Cerebellar cortex (tissue), 1 donor: ENCODE measurements at regions not wholly inside any gene's neighbourhood (a gene's known extent, or its start where the extent isn't known, plus 50 kb on each side); places are given as distances from the start of the nearest gene placed in this dataset.
"Not testable (repeated sequence)": the region's sequence is repeated elsewhere in the genome, so short reads cannot be mapped to it uniquely, and the experiment has no call there.

Experiments used
- DNase-seq: peaks from one replicate; pipeline ENCODE4 v3.0.0-alpha.2; 2015; ENCODE audit warnings: low spot score

DNA sequence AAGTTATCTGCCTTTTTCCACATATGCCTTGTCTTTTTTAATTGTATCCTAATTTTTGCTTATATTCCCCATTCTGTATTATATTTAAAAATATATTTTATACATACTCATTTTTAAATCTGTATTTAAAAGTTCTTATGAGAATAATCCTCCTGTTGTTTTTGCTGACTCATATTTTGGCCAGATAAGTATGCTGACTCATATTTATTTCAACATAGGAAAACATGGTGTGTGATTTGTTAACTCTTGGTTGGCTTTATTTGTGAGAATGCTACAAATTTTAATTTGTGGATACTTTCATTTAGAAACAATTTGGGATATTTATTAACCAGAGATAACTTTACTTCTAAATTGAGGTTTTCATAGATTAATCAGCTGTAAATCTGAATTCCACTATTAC, 587.7 kb downstream of the CPS1 start:
- DNase-seq, result no peak

DNA sequence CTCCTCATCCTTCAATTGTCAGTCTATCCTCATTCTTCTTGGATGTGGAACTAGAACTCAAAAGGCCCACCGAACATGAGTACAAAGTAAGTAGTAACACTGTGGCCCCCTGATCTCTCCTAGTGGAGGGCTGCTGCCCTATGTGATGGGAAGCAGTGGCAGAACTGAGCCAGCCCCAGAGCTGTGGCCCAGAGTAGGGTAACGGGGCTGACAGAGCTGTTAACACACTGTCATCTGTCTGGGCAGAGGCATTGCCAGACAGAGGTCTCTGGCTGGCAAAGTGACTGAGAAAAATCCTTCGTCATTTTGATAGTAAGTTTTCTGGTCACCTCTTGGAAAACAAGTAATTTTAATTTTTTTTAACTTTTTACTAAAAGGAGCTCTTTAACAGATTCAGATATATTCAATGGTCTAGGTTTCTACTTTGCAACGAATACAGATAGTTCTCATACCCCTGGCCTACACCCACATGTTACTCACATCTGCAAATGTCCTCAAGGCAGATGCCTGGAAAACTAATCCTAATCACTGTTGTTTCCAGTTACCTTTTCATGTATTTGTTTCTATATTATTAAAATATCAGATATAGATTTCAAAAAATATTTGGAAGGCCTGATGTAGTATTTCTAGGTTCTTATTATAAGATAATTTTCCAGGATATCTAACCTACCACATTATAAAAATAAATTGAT, 588.7 kb downstream of the CPS1 start:
- no peak for DNase-seq

DNA sequence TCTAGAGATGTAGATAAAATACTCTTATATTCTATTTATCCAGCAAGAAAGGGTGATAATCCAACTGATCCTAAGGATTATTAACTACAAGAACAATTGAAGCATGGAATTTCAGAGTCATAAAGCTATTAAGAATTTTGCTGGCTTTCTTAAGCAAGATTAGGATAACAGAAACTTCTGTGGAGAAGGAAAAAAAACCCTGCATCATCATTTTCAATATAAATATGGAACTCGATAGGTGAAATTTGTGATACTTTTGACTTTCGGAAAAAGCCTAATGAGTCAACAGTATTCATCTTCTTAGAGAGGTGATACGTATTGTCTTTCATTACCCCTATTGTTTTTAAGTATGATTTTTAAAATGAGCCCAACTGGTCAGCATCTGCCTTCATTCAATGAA, 593.3 kb downstream of the CPS1 start:
- no peak for DNase-seq

DNA sequence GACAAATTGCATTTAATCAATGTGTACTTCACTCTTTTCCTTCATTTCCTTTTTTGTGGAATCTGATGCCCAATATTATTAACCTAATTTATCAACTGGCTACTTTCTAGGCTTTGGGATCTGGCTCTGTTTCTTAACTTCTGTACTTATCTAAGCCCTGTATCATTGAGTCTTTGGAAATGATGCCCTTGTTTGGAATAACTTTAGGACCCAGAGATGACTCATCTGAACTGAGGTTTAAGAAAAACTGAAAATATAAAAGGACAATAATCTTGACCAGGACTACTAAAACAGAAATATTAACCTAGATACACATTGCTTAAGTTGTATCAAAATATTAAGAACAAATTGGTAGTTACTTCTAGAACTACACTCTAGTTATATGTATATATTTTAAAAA, 600.8 kb downstream of the CPS1 start:
- no peak for DNase-seq

DNA sequence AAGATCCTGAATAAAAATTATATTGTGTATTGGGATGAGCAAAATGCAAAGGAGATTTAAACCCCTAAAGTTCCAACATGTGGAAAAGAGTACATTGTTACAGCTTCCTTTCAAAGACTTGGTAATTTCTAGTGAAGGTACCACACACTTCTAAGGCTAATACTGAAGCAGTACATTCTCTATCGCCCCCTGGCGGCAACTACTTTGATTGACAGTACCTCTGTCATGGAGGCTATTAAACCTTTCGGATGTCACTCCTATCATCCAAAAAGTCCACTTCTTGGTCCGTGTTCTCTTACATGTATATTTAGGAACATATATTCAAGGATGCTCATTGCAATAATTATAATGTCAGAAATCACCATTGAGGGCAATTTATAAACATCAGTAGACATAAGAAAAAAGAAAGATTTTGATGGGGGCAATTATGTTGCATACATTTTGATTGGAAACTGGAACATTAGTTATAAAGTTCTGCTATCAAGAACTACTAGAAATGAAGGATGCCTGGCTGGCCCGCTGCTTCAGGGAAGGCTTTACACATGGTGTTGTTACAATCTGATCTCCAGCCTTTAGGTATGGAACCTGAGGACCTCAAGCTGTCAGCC, 601.6 kb downstream of the CPS1 start:
- DNase-seq, result peak; percentile 83

DNA sequence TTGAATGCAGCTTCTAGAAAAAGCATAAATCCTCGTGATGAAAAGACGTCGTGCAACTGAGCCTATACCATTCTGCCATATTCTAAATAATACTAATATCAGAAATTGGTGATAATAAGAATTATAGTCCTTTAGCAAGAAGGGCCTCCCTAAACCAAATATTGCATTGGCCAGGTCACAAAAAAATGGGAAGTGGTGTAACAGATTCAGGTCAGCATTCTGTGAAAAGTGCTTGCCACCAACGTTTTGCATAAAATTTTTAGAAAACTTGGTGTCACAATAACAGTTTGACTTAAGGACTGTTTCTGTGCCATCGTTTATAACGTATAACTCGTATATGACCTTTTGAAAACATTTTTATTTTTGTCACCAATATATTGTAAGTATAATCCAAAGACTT, 603.6 kb downstream of the CPS1 start:
- no peak for DNase-seq

DNA sequence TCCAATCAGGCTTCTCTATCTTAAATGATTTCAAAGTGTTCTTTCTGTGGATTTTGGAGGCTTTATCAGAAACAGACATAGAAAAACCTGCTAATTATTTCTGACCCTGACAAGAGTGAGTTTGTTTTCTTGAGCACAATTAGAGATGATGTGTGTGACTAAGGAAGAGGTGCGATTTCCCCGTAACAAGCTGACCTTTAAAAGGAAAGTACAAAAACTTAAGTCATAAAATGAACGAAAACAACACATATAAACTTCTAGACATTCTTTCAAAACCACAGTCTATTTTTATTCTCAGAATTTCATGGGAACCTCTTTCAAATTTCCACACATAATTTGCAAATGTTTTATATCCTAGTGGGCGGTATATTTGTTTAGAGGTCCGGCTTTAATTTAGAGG, 604.8 kb downstream of the CPS1 start:
- no peak for DNase-seq

DNA sequence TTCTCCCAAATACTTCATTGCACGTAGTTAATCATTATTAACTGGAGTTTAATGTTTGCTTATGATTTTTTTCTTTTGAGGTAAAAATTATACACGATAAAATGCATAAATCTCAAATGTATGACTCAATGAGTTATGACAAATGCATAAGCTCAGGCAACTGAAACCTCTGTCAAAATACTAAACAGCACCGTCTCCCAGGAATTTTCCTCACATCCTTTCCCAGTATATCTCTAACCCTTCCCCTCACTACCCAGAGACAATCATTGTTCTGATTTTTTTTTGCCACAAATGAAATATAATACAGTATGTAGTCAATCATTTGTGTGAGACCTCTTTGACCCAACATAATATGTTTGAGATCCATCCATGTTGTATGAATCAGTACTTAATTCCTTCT, 606.5 kb downstream of the CPS1 start:
- DNase-seq, result no peak

DNA sequence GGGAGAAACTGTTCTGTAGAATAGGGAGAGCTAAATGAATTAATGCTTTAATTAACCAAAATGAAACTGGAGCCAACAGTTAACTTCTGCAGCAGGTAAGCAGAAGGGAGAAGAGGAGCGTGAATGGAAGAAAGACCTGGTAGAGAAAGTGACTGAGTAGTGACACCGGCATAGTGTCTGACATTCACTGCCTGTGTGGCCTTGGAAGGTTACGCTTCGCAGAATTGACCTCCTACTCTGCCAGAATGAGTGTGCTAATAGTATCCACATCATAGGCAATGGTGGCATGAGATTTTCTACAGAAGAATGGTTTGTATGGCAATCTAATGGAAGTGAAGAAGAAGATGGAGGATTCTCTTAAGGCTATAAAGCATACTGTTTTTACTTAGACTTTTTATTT, 614.4 kb downstream of the CPS1 start:
- no peak for DNase-seq

DNA sequence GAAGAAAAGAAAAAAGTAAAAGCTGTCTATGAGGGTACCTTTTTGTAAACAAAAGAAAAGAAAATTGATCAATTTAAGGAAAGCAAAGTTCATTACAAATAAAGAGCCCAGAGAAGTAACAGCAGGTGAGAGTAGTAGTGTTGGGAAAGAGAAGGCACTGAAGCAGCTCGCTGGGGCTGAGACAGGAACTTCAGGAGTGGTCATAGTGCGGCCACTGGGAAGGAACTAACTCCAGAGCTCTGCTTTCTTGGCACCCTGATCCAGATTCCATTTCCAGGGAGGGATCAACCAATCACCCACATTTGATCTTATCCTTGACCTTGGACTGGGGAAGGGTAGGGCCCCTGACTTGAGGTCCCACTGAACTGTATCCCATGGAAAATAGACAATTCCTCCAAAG, 617.6 kb downstream of the CPS1 start:
- no peak for DNase-seq

DNA sequence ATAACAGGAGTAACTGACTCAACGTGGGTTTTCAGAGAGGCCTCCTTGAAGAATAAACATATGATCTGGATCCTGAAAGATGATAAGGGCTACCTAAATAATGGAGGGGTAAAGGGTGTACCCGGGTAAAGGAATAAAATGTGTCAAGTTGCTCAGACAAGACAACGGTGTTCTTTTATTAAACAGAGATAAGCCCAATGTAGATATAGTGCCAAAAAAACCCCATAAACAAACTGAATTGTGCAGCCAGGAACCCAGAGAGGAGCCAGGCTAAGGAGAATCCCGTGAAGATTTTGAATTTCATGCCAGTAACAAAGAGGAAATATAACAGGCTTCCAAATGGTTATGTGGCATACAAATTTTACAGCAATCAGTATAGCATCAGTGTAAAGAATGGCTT, 618.2 kb downstream of the CPS1 start:
- peak; percentile 59 for DNase-seq

DNA sequence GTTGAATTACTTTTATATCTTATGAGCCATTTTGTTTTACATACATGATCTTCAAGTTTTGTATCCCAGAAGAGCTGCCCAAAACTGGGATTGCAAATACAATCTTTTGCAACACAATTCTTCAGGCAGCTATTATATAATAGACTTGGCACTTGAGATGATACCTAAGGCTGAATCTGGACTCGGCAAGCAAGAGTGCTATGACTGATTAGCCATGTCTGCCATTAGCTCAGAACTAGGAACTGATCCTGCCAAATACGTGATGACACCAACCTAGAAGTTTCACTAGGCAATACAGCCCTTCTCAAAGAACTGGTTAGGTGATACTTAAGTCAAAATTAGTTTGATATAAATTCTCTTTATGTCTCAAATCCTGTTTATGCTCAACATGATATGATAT, 619.6 kb downstream of the CPS1 start:
- peak; percentile 39 for DNase-seq

DNA sequence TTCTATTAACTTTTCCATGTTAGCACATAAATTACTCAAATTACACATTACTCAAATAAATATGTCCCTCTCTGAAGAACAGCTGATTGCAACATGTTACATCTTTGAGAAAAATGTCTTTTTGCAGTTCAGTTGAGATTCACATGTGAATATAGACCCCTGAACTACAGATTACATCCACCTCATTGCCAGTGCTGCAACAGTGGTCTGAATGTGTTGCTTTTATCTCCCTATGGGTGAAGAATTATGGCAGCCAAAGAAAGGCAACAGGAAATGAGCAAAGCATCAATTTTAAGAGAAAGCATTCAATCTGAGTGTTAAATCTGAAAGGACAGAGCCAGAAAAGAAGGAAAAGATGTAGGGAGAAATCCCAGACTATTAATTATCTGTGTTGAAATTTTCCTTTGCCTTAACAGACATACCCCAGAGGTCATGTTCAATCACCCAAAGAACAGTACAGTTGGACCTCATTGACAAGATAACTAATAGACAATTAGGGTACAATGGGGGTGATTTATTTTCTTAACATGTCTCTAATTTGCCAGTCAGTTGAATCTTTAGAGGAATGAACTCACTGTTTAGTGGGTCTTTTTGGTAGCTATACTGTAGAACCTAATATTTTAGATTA, 620.2 kb downstream of the CPS1 start:
- no peak for DNase-seq

DNA sequence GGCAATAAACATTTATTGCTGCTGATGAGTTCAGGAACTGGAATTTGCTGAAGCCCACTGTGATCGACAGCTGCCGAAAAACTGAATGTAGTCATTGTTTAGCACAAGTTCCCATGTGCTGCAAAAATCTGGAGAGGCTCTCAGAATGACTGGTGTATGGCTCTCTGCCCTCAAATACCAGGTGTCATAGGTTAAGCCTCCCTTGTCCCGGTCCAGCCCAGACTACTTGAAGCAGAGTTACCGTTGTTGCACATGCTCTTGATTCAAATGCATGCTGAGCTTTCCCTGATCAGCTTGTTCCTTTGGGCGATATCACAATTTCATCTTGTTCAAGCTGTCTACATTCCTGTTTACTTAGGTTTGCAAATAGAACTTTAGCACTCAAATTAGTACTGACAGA, 625.2 kb downstream of the CPS1 start:
- peak; percentile 48 for DNase-seq

DNA sequence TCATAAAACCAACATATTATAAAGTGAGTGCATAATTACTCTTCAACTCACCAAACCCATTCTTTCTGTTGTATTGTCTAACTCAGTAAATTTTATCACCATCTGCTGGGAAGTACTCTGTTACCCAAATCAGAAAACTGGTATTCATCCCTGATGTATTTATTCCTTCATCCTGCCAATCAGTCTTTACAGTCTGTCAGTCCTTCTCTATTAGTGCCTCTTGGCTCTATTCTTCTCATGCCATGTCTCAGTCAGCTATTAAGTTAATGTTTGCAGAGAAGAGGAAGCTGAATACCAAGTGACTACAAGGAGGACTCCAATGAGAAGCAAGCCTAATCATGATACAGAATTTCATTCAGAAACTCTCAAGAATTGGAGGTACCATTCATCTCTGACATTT, 631.2 kb downstream of the CPS1 start:
- DNase-seq, result no peak

DNA sequence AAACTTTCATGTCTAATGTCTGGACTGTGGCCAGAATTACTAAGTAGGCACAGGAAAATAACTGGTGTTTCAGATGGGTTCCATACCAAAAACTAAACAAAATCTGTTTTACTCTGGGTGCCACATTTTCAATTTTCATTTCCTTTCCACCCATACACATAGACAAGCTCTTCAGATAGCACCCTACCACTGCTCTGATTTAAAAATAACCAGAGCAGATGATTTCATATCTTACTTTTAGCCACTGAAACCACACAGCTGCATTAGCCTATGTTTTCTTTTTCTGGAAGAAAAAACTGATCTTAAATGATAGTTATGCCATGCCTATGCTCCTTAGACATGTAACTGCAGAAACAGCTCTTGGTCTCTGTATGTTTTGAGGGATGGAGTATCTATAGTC, 647.6 kb downstream of the CPS1 start:
- no peak for DNase-seq

DNA sequence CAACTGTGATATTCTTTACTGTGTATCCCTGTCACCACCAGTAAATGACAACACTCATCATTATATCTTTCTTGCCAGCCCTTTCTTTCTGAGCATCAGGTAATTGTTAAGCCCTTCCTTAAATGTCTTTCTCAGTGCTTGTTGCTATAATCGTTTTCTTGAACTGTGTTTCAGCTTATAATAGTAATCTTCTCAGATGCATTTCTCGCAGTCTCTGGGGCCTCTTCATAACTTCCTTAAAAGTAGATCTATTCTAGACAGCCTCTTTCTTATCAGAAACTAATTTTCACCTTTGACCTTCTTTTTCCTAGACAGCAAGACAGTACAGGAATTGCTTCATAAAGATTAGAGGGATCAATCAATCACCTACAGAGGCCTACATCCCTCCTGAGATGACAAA, 648.1 kb downstream of the CPS1 start:
- no peak for DNase-seq

DNA sequence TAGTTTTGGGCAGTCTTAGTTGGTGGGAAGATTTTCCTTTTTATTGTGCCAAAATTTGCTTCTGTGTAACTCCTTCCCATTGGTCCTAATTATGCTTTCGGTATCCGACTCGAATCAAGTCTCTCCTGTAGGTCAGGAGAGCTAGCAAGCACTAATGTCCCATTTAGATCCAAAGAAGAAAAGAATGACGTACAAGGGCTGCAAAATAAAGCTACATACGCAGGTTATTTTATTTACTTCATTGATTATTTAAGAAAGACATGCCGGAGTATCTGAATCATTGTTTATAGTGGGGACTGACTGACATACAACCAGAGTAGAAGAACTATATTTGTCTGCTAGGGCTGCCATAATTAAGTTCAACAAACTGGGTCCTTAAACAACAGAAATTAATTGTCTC, 648.5 kb downstream of the CPS1 start:
- no peak for DNase-seq

DNA sequence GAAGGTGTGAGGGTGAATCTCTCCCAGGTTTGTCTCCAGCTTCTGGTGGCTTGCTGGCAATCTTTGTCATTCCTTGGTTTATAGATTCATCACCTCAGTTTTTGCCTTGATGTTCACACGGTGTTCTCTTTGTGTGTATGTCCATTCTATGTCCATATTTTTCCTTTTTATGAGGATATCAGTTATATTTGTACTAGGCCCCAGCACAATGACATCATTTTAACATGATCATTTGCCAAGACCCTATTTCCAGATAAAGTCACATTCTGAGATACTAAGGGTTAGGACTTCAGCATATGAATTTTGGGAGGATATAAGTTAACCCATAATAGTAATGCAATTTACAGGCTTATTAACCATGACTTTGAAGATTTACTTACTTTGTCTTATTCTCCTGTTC, 649.0 kb downstream of the CPS1 start:
- no peak for DNase-seq

DNA sequence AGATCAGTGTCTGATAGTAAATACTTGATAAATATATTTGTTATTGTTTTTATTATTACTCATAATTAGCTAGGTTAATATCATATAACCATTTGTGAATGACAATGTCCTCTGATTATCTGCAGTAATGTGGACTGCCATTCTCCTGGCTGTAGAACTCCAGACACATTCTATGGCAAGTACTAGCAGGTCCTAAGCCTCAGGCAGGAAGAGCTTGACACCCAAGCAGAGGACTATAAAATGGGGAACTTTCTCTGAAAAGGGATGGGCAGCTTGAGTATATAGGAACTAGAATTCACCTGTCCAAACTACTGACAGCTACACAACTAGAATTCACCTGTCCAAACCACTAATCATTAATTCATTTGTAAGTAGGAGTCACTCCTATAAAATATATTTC, 649.4 kb downstream of the CPS1 start:
- no peak for DNase-seq

DNA sequence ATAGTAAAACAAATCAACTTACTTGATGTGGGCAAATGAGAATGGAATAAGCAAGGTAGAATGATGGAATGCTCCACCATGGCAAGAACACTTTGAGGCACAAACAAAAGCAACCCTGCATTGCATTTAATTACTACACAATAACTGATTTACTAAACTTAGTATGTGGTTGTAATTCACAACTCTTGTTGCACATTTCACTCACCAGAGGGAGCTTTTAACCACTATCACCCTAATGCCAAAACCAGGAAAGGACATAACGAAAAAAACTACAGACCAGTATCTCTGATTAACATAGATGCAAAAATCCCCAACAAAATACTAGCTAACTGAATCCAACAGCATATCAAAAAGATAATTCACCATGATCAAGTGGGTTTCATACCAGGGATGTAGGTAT, 659.8 kb downstream of the CPS1 start:
- no peak for DNase-seq

DNA sequence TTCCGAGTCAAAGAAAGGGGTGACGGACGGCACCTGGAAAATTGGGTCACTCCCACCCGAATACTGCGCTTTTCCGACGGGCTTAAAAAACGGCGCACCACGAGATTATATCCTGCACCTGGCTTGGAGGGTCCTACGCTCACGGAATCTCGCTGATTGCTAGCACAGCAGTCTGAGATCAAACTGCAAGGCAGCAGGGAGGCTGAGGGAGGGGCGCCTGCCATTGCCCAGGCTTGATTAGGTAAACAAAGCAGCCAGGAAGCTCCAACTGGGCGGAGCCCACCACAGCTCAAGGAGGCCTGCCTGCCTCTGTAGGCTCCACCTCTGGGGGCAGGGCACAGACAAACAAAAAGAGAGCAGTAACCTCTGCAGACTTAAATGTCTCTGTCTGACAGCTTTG, 663.1 kb downstream of the CPS1 start:
- DNase-seq, result not testable (repeated sequence)

DNA sequence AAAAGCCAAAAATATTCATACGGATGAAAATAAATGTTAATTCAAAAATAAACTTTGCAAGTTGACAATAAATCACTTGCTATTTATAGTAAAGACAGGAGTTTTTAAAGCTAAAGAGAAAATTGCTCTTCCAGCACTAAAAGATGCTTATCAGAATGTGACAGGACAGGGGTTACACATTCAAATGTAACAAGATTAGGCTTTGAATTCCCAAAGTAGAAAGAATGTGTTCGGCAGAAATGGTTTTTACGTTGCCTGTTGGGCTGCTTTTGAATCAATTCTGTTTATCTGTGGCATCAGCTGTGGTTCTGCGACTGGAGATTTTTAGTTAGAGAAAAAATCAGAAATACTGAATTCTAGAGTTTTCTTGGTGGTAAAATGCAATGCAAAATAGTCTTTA, 669.4 kb downstream of the CPS1 start:
- no peak for DNase-seq

DNA sequence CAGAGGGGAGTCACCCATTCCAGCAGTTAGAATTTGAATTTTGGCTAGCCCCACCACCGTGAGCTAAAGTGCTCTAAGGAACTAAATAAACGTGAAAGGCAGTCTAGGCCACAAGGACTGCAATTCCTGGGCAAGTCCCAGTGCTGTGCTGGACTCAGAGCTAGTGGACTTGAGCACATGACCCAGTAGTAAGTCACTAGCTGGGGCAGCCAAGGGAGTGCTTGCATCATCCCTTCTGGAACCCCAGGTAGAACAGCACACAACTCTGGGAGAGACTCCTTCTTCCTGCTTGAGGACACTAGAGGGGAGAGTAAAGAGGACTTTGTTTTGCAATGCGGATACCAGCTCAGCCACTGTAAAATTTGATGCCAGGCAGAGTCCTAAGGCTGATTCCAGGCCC, 672.2 kb downstream of the CPS1 start:
- no peak for DNase-seq
